Esophagus squamous epithelium (tissue), 5 donors: ENCODE measurements at regions not wholly inside any gene's neighbourhood (a gene's known extent, or its start where the extent isn't known, plus 50 kb on each side); places are given as distances from the start of the nearest gene placed in this dataset.

Experiments used
- DNase-seq: peaks from one replicate; lab custom pipeline; 2025; lab: John Stamatoyannopoulos, UW
- H3K27ac ChIP-seq, 4 donors: fragments of 200-600 bp; sonication (generic); one replicate each; pipeline ENCODE4 v1.5.1; 2016 to 2019; ENCODE audit warnings: mild to moderate bottlenecking in 1 of 4
- H3K27me3 ChIP-seq, 4 donors: fragments of 200-600 bp; sonication (generic); 1 replicate in 3 of 4; 2 replicates in 1 of 4; pipeline versions ENCODE4 v1.5.1 to v1.6.0; 2017 to 2021; ENCODE audit warnings: antibody characterized with exemption in 1 of 4
- H3K36me3 ChIP-seq, 3 donors: fragments of 200-600 bp; sonication (generic); one replicate each; pipeline ENCODE4 v1.5.1; 2016 to 2019
- H3K4me1 ChIP-seq, 3 donors: fragments of 200-600 bp; sonication (generic); one replicate each; pipeline ENCODE4 v1.5.1; 2017 to 2019
- H3K4me3 ChIP-seq, 4 donors: fragments of 200-600 bp; sonication (generic); 1 replicate in 3 of 4; 2 replicates in 1 of 4; pipeline ENCODE4 v1.5.1; 2016 to 2019; ENCODE audit warnings: mild to moderate bottlenecking in 2 of 4, moderate library complexity in 1 of 4
- H3K9me3 ChIP-seq, 3 donors: fragments of 200-600 bp; sonication (generic); one replicate each; pipeline ENCODE4 v1.5.1; 2016 to 2019
- POLR2A ChIP-seq, 4 donors: fragments of 450-650 bp; IDR thresholded peaks; one replicate each; pipeline ENCODE4 v1.6.1; 2017; ENCODE audit warnings: antibody characterized with exemption in 4 of 4, mild to moderate bottlenecking in 4 of 4, moderate library complexity in 3 of 4
- WGBS, 2 donors: methylation state at CpG; one replicate each; pipeline ENCODE4 v1.1.5; 2018; 5-methylcytosine and 5-hydroxymethylcytosine counted together
- intact Hi-C: fragments of 100-400 bp; cut with DNase I; formaldehyde crosslinking; loops from one replicate; pipeline ENCODE4 v1.15.0; 2022
- TF ChIP-seq, protein P1 (sequence below), 6 experiments: fragments of 450-650 bp in 4 of 6; fragments of 200-600 bp in 2 of 6; sonication (generic) in 2 of 6; IDR thresholded peaks; one replicate each; pipeline ENCODE4 v1.5.1; 2016 to 2019; ENCODE audit warnings: antibody characterized with exemption in 6 of 6, mild to moderate bottlenecking in 4 of 6, moderate library complexity in 4 of 6
- donor health status: DM: yes; HTN: yes; CAD: no.

DNA sequence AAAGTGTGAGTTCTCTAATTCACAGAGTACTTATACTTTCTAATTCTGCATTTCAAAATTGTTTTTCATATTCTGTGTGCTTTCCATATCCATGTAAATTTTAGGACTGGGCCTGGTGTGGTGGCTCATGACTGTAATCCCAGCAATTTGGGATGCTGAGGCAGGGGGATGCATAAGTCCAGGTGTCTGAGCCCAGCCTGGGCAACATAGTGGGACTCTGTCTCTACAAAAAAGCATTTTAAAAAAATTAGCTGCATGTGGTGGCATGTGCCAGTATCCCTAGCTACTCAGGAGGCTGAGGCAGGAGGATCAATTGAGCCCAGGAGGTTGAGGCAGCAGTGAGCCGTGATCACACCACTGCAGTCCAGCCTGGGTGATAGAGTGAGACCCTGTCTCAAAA, 382.6 kb upstream of the AKR1E2 start:
- no peak overlapping the region for H3K27ac ChIP-seq
- no peaks in the 10 kb centered on the region for H3K36me3 ChIP-seq
- no peak for DNase-seq
- intact Hi-C loops: no loop called here
- H3K9me3 ChIP-seq: peaks cover 0 to 8% (median 0%) of the 10 kb centered on the region in 3 donors
- no peak overlapping the region for H3K4me3 ChIP-seq
- TF ChIP-seq, protein P1, sequence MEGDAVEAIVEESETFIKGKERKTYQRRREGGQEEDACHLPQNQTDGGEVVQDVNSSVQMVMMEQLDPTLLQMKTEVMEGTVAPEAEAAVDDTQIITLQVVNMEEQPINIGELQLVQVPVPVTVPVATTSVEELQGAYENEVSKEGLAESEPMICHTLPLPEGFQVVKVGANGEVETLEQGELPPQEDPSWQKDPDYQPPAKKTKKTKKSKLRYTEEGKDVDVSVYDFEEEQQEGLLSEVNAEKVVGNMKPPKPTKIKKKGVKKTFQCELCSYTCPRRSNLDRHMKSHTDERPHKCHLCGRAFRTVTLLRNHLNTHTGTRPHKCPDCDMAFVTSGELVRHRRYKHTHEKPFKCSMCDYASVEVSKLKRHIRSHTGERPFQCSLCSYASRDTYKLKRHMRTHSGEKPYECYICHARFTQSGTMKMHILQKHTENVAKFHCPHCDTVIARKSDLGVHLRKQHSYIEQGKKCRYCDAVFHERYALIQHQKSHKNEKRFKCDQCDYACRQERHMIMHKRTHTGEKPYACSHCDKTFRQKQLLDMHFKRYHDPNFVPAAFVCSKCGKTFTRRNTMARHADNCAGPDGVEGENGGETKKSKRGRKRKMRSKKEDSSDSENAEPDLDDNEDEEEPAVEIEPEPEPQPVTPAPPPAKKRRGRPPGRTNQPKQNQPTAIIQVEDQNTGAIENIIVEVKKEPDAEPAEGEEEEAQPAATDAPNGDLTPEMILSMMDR (IDR thresholded peaks at IDR 0.05): no peak
- TF ChIP-seq POLR2A (IDR thresholded peaks at IDR 0.05): no peak
- H3K4me1 ChIP-seq: no peaks in the 10 kb centered on the region
- H3K27me3 ChIP-seq: no peaks in the 10 kb centered on the region
- WGBS, 2 donors: 83 to 92% methylated on average over 1 of the region's 1 CpG

DNA sequence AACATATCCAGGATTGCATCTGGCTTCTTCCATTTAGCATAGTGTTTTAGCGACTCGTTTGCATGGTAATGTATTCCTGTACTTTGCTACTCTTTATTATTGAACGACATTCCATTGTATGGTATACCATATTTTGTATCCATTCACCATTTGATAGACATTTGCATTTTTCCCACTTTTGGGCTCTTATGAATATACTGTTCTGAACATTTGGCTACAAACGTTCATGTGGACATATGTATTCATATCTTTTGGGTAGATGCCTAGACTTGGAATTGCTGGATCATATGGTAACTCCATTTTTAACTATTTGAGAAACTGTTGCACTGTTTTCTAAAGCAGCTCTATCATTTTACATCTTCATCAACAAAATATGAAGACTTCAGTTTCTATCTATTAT, 383.7 kb upstream of the AKR1E2 start:
- Histone ChIP-seq H3K4me1 (no peaks in the 10 kb centered on the region), H3K27ac (no peak overlapping the region), H3K27me3 (no peaks in the 10 kb centered on the region), H3K4me3 (no peak overlapping the region), H3K36me3 (no peaks in the 10 kb centered on the region), H3K9me3 (peaks cover 0 to 8% (median 0%) of the 10 kb centered on the region in 3 donors)
- no peak for DNase-seq
- intact Hi-C loops: no loop called here
- WGBS, 2 donors: 87 to 92% methylated on average over 4 of the region's 4 CpGs
- TF ChIP-seq, protein P1 (IDR thresholded peaks at IDR 0.05): no peak
- TF ChIP-seq POLR2A (IDR thresholded peaks at IDR 0.05): no peak

DNA sequence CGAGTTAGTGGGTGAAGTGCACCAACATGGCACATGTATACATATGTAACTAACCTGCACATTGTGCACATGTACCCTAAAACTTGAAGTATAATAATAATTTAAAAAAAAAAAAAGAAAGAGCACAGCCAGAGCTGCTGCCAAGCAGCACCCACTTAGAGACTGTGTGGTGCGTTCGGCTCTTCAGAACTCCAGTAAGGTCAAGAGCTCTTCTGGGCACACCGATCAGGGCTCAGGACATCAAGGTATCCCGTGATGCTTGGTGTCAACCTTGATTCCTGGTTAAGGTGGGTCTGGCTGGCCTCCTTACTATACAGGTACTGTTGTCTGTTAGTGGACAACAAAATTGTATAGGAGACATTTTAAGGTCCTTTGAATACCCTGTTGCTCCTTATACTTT, 385.7 kb upstream of the AKR1E2 start:
- 86 to 96% methylated on average over 5 of the region's 5 CpGs for WGBS, 2 donors
- no peaks in the 10 kb centered on the region for H3K27me3 ChIP-seq
- peaks cover 0 to 8% (median 0%) of the 10 kb centered on the region in 3 donors for H3K9me3 ChIP-seq
- no peaks in the 10 kb centered on the region for H3K4me1 ChIP-seq
- H3K4me3 ChIP-seq: no peak overlapping the region
- no peaks in the 10 kb centered on the region for H3K36me3 ChIP-seq
- TF ChIP-seq, protein P1 (IDR thresholded peaks at IDR 0.05): no peak
- no peak for TF ChIP-seq POLR2A (IDR thresholded peaks at IDR 0.05)
- no peak for DNase-seq
- intact Hi-C loops: no loop called here
- no peak overlapping the region for H3K27ac ChIP-seq

DNA sequence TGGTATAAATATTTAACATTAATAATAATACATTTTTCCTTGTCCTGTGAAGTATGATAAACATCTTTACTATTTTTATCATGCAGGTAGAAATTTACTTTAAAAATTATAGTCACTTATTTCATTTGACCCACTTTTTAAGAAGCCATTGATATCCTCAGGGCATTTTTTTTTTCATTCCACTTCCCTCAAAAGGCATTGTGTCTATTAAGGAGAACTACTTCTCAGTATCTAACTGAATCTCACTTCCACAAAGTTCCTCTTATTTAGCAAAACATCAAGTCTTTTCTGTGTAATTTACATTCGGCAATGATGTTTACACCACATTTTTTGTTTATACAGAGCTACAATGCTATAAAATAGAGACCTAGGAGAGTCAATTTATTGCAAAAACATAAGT, 388.2 kb upstream of the AKR1E2 start:
- no peaks in the 10 kb centered on the region for H3K36me3 ChIP-seq
- DNase-seq: no peak
- no peaks in the 10 kb centered on the region for H3K9me3 ChIP-seq
- no peak overlapping the region for H3K27ac ChIP-seq
- no peaks in the 10 kb centered on the region for H3K27me3 ChIP-seq
- WGBS, 2 donors: 84 to 87% methylated on average over 1 of the region's 1 CpG
- no peak overlapping the region for H3K4me3 ChIP-seq
- TF ChIP-seq, protein P1 (IDR thresholded peaks at IDR 0.05): no peak
- TF ChIP-seq POLR2A (IDR thresholded peaks at IDR 0.05): no peak
- no peaks in the 10 kb centered on the region for H3K4me1 ChIP-seq
- intact Hi-C loops: no loop called here

DNA sequence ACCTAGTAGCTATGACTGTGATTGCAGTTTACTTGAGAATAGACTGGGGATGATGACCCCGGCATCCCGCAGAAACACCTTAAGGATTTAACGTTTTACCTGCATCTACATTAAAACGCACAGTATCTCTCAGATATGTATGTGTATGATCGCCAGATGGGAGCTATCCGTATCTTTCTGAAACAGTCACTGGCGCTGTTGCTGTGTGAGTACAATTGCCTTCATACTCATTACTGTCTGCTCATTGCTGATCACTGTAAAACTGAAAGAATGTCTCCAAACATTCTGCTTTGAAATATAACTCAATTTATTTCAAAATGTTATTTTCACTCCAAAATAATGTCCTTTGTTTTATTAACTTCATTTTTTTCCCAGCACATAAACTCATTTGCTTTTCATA, 388.9 kb upstream of the AKR1E2 start:
- no peak for TF ChIP-seq POLR2A (IDR thresholded peaks at IDR 0.05)
- TF ChIP-seq, protein P1 (IDR thresholded peaks at IDR 0.05): no peak
- WGBS, 2 donors: 95 to 98% methylated on average over 7 of the region's 7 CpGs
- intact Hi-C loops: no loop called here

More for the DNA sequence above, 388.9 kb upstream of the AKR1E2 start:
- no peaks in the 10 kb centered on the region for H3K4me1 ChIP-seq
- no peaks in the 10 kb centered on the region for H3K9me3 ChIP-seq
- H3K27me3 ChIP-seq: no peaks in the 10 kb centered on the region
- H3K36me3 ChIP-seq: no peaks in the 10 kb centered on the region
- DNase-seq: no peak
- no peak overlapping the region for H3K27ac ChIP-seq
- H3K4me3 ChIP-seq: no peak overlapping the region
